PFSK-1 (cell line): ENCODE measurements at regions not wholly inside any gene's neighbourhood (a gene's known extent, or its start where the extent isn't known, plus 50 kb on each side); places are given as distances from the start of the nearest gene placed in this dataset.

ENCODE experiments used
- POLR2AphosphoS5 ChIP-seq: IDR thresholded peaks from 2 replicates; pipeline ENCODE4 v1.6.1; 2012; ENCODE audit warnings: low read depth, mild to moderate bottlenecking, control low read depth, low read length, moderate library complexity
- TAF1 ChIP-seq: IDR thresholded peaks from 2 replicates; pipeline ENCODE4 v1.6.1; 2012; ENCODE audit warnings: low read length, control low read depth, borderline replicate concordance; ENCODE audit not compliant: insufficient read depth

- TF ChIP-seq TAF1 (no peak), POLR2AphosphoS5 (no peak)
These were observed 949.3 kb downstream of the BCL11A start for GRCh38 chr2:59604123-59604522.
